ENCODE measurements at regions not wholly inside any gene's neighbourhood (a gene's known extent, or its start where the extent isn't known, plus 50 kb on each side); places are given as distances from the start of the nearest gene placed in this dataset.

GRCh38 chr7:69162326-69162725 is 435.9 kb upstream of the AUTS2 start:
- no peak for DNase-seq (ENCODE audit: low spot score)

GRCh38 chr7:69162931-69163670 is 435.2 kb upstream of the AUTS2 start:
- DNase-seq (ENCODE audit: low spot score), result peak; percentile 19

GRCh38 chr7:69166979-69167516 is 431.2 kb upstream of the AUTS2 start:
- no peak for DNase-seq (ENCODE audit: low spot score)

- DNase-seq (ENCODE audit: low spot score), result no peak
Measured at GRCh38 chr7:69169386-69169785, 428.9 kb upstream of the AUTS2 start.

- DNase-seq (ENCODE audit: low spot score), result no peak
Measured at GRCh38 chr7:69172357-69173077, 425.8 kb upstream of the AUTS2 start.

- DNase-seq (ENCODE audit: low spot score), result no peak
Measured at GRCh38 chr7:69173341-69173740, 424.9 kb upstream of the AUTS2 start.

GRCh38 chr7:69173846-69174245 is 424.4 kb upstream of the AUTS2 start:
- DNase-seq (ENCODE audit: low spot score), result no peak

- no peak for DNase-seq (ENCODE audit: low spot score)
Measured at GRCh38 chr7:69176841-69177240, 421.4 kb upstream of the AUTS2 start.

GRCh38 chr7:69177461-69177861 is 420.8 kb upstream of the AUTS2 start:
- DNase-seq (ENCODE audit: low spot score), result no peak

- DNase-seq (ENCODE audit: low spot score), result peak; percentile 52
Measured at GRCh38 chr7:69177941-69178494, 420.3 kb upstream of the AUTS2 start.

GRCh38 chr7:69180662-69181061 is 417.6 kb upstream of the AUTS2 start:
- no peak for DNase-seq (ENCODE audit: low spot score)

GRCh38 chr7:69182596-69183467 is 415.4 kb upstream of the AUTS2 start:
- DNase-seq (ENCODE audit: low spot score), result no peak

- DNase-seq (ENCODE audit: low spot score), result no peak
Measured at GRCh38 chr7:69184339-69184738, 413.9 kb upstream of the AUTS2 start.

- no peak for DNase-seq (ENCODE audit: low spot score)
Measured at GRCh38 chr7:69185170-69185569, 413.1 kb upstream of the AUTS2 start.

GRCh38 chr7:69186974-69187373 is 411.3 kb upstream of the AUTS2 start:
- DNase-seq (ENCODE audit: low spot score), result no peak

- DNase-seq (ENCODE audit: low spot score), result no peak
Measured at GRCh38 chr7:69187824-69188333, 410.4 kb upstream of the AUTS2 start.

- DNase-seq (ENCODE audit: low spot score), result no peak
Measured at GRCh38 chr7:69189406-69189805, 408.9 kb upstream of the AUTS2 start.

GRCh38 chr7:69190025-69190424 is 408.2 kb upstream of the AUTS2 start:
- DNase-seq (ENCODE audit: low spot score), result no peak

GRCh38 chr7:69190763-69191162 is 407.5 kb upstream of the AUTS2 start:
- DNase-seq (ENCODE audit: low spot score), result no peak

GRCh38 chr7:69192134-69192533 is 406.1 kb upstream of the AUTS2 start:
- no peak for DNase-seq (ENCODE audit: low spot score)

GRCh38 chr7:69193061-69193460 is 405.2 kb upstream of the AUTS2 start:
- no peak for DNase-seq (ENCODE audit: low spot score)

- DNase-seq (ENCODE audit: low spot score), result no peak
Measured at GRCh38 chr7:69196593-69196992, 401.7 kb upstream of the AUTS2 start.
